ENCODE measurements at regions not wholly inside any gene's neighbourhood (a gene's known extent, or its start where the extent isn't known, plus 50 kb on each side); places are given as distances from the start of the nearest gene placed in this dataset.
A peak's percentile ranks its signal among the peaks of the same experiment; 100 is the strongest.

DNA sequence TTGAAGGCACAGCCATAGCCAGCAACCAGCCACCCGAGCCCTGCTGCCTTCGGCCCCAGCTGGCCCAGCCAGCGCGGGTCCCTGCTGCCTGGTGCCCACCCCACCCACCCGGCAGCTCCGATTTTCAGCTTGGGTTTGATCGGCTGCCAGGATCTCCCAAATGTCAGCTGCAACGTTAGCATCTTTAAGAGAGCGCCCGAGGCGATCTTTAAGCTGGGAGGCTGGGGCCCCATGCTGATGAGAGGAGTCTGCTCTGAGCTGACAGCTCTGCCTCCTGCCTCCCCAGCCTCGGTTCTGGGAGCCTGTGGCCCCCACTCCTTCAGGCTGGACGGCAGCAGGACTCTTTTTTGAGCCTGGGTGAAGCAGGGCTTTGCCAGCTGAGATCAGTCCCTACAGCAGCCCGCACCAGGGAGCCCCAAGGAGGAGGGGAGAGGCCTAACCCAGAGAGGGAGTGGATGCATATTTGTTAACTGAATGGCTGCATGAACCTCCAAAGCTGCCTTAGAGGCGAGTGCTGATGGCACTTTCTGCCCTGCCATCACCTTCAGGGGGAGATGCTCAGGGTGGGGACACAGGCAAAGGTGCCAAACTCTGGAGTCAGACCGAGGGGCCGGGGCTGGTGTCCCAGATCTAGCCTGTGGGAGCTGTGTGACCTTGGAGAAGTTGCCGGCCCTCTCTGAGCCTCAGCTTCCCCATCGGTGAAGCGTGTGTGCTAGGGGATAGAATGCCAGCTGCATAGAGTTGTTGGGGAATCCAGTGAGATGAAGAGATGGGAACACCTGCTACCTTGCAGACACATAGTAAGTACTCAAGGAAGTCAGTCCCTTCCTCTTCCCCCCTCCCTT, 165.5 kb downstream of the C9orf50 start:
- 26% methylated on average over 7 of the region's 20 CpGs; no CpG with 5 or more reads in 1 of the 2 experiments for WGBS, 2 experiments (ENCODE audit: extremely low coverage in 2 of 2, insufficient read length in 1 of 2)
- H3K4me3 ChIP-seq (ENCODE audit: insufficient read depth, low read depth, low read length): no peak overlapping the region
- H2AK9ac ChIP-seq (replicated peaks; ENCODE audit: low read depth, low read length, poor library complexity): peak overlapping the region; percentile 81
- no peak overlapping the region for H3K9ac ChIP-seq (ENCODE audit: low read depth, low read length)
- 0 out of 2 replicates have a peak overlapping the region, but pooled peaks have one; percentile 46 for H4K91ac ChIP-seq (ENCODE audit: insufficient read depth, low read depth, low read length)
- CTCF ChIA-PET: interaction anchor here (0.6 kb wide), 1 partner anchor 421 kb away, joined by 5 read pairs; no protein-coding TSS in a partner anchor
- H3K56ac ChIP-seq (ENCODE audit: extremely low read depth, insufficient read depth, low read length): no peak overlapping the region
- no peaks in the 10 kb centered on the region for H3K9me3 ChIP-seq (ENCODE audit: control insufficient read depth, insufficient read depth, low read length)
- H3K9me1 ChIP-seq (ENCODE audit: insufficient read depth, low read length): no peaks in the 10 kb centered on the region
- H2BK15ac ChIP-seq (ENCODE audit: low read depth, low read length): peak overlapping the region; percentile 67; the same call in 2 of the 3 replicates
- BruUV-seq (replicated peaks): no TSS peak
- H3K4ac ChIP-seq (ENCODE audit: low read depth, low read length): peak overlapping the region; percentile 26; the same call in 1 of the 2 replicates
- H3K27ac ChIP-seq (ENCODE audit: insufficient read depth, low read length): peak overlapping the region; percentile 11; the same call in 1 of the 2 replicates
- no peaks in the 10 kb centered on the region for H3K27me3 ChIP-seq (ENCODE audit: control insufficient read depth, insufficient read depth, low read length)
- TF ChIP-seq, protein P1, sequence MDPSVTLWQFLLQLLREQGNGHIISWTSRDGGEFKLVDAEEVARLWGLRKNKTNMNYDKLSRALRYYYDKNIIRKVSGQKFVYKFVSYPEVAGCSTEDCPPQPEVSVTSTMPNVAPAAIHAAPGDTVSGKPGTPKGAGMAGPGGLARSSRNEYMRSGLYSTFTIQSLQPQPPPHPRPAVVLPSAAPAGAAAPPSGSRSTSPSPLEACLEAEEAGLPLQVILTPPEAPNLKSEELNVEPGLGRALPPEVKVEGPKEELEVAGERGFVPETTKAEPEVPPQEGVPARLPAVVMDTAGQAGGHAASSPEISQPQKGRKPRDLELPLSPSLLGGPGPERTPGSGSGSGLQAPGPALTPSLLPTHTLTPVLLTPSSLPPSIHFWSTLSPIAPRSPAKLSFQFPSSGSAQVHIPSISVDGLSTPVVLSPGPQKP (IDR thresholded peaks at IDR 0.05; ENCODE audit: borderline replicate concordance, low read depth, low read length): no peak
- TF ChIP-seq, protein P2, sequence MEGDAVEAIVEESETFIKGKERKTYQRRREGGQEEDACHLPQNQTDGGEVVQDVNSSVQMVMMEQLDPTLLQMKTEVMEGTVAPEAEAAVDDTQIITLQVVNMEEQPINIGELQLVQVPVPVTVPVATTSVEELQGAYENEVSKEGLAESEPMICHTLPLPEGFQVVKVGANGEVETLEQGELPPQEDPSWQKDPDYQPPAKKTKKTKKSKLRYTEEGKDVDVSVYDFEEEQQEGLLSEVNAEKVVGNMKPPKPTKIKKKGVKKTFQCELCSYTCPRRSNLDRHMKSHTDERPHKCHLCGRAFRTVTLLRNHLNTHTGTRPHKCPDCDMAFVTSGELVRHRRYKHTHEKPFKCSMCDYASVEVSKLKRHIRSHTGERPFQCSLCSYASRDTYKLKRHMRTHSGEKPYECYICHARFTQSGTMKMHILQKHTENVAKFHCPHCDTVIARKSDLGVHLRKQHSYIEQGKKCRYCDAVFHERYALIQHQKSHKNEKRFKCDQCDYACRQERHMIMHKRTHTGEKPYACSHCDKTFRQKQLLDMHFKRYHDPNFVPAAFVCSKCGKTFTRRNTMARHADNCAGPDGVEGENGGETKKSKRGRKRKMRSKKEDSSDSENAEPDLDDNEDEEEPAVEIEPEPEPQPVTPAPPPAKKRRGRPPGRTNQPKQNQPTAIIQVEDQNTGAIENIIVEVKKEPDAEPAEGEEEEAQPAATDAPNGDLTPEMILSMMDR (conservative IDR thresholded peaks at IDR 0.05; ENCODE audit: low read depth, low read length): no peak
- TF ChIP-seq BHLHE40 (IDR thresholded peaks at IDR 0.05; ENCODE audit: low read depth, low read length): no peak
- TF ChIP-seq, protein P3, sequence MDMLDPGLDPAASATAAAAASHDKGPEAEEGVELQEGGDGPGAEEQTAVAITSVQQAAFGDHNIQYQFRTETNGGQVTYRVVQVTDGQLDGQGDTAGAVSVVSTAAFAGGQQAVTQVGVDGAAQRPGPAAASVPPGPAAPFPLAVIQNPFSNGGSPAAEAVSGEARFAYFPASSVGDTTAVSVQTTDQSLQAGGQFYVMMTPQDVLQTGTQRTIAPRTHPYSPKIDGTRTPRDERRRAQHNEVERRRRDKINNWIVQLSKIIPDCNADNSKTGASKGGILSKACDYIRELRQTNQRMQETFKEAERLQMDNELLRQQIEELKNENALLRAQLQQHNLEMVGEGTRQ (IDR thresholded peaks at IDR 0.05; ENCODE audit: low read depth, low read length): no peak
- 0 out of 2 replicates have a peak overlapping the region, but pooled peaks have one; percentile 11 for H3K14ac ChIP-seq (replicated peaks; ENCODE audit: low read depth, low read length)
- no peaks in the 10 kb centered on the region for H3K79me1 ChIP-seq (ENCODE audit: low read depth in 1 of 2, low read length in 2 of 2)
- intact Hi-C loops (cut with micrococcal nuclease): no loop called here
- H3K4me1 ChIP-seq (ENCODE audit: control insufficient read depth, insufficient read depth, low read length): peaks cover 25% of the 10 kb centered on the region
- ATAC-seq (ENCODE audit: low read depth) (peak; percentile 48), DNase-seq (no peak)
- dilution Hi-C loops (cut with HindIII; ENCODE audit: low sequenced_read_pairs, unreplicated experiment): no loop called here
- H4K8ac ChIP-seq (ENCODE audit: low read depth in 2 of 2, low read length in 2 of 2): peak overlapping the region in 1 of 2 experiments; percentile 59; a peak in 1 of 4 replicates
- H2BK120ac ChIP-seq (ENCODE audit: low read depth, low read length): peak overlapping the region; percentile 61
- no peaks in the 10 kb centered on the region for H3K36me3 ChIP-seq (ENCODE audit: control insufficient read depth, insufficient read depth, low read length)
- POLR2A ChIA-PET (ENCODE audit: unreplicated experiment): no interaction called here
- peak overlapping the region; percentile 7; the same call in 1 of the 2 replicates for H4K5ac ChIP-seq (ENCODE audit: low read depth, low read length)
- no peak overlapping the region for H3K4me2 ChIP-seq (ENCODE audit: low read depth, low read length)
- H2BK5ac ChIP-seq (ENCODE audit: low read depth, low read length, poor library complexity, severe bottlenecking): no peak overlapping the region
- no peak overlapping the region for H2BK20ac ChIP-seq (ENCODE audit: low read depth, low read length)
- no peaks in the 10 kb centered on the region for H4K20me1 ChIP-seq (ENCODE audit: insufficient read depth, low read length)
- H3K18ac ChIP-seq (ENCODE audit: low read depth, low read length): no peak overlapping the region; the same call in 1 of the 2 replicates
- H2AFZ ChIP-seq (replicated peaks; ENCODE audit: low read length, poor library complexity): peak overlapping the region; percentile 85
- H2AK5ac ChIP-seq (ENCODE audit: low read depth, low read length): peak overlapping the region; percentile 45; the same call in 1 of the 2 replicates
- in situ Hi-C loops (cut with MboI; ENCODE audit: low sequenced_read_pairs): no loop called here
- H3K23ac ChIP-seq (ENCODE audit: low read depth, low read length): no peak overlapping the region
